Cardiac muscle cell (in vitro differentiated cells and primary cell): ENCODE measurements at regions not wholly inside any gene's neighbourhood (a gene's known extent, or its start where the extent isn't known, plus 50 kb on each side); places are given as distances from the start of the nearest gene placed in this dataset.
A peak's percentile ranks its signal among the peaks of the same experiment; 100 is the strongest.

Experiments used
- DNase-seq, 2 donors: peaks; one replicate each; pipeline versions ENCODE4 v3.0.0 to v3.0.0-alpha.2; 2010 to 2017; ENCODE audit warnings: low read depth in 1 of 2, low spot score in 1 of 2
- H3K27ac ChIP-seq: fragments of 200-600 bp; sonication (generic); 2 replicates; pipeline ENCODE4 v1.5.1; 2016
- H3K27me3 ChIP-seq: fragments of 200-600 bp; sonication (generic); 2 replicates; pipeline ENCODE4 v1.6.0; 2016; ENCODE audit warnings: control low read depth
- H3K36me3 ChIP-seq: fragments of 200-600 bp; sonication (generic); 2 replicates; pipeline ENCODE4 v1.5.1; 2016; ENCODE audit warnings: control low read depth
- H3K4me1 ChIP-seq: fragments of 200-600 bp; sonication (generic); 2 replicates; pipeline ENCODE4 v1.8.1; 2017; ENCODE audit warnings: low read depth, mild to moderate bottlenecking, mixed run types
- H3K4me3 ChIP-seq: fragments of 200-600 bp; sonication (generic); 2 replicates; pipeline ENCODE4 v1.5.1; 2016; ENCODE audit warnings: mild to moderate bottlenecking
- H3K9me3 ChIP-seq: fragments of 200-600 bp; sonication (generic); 2 replicates; pipeline ENCODE4 v1.5.1; 2017; ENCODE audit warnings: low read depth, mild to moderate bottlenecking, control low read depth
- CTCF ChIP-seq: IDR thresholded peaks from 2 replicates; pipeline ENCODE4 v1.5.1; 2012; ENCODE audit warnings: low read depth, mild to moderate bottlenecking, low read length

GRCh38 chr2:191499050-191499449 lies 178.9 kb upstream of the NABP1 start:
- Histone ChIP-seq H3K36me3 (no peaks in the 10 kb centered on the region), H3K4me3 (no peak overlapping the region)
- no peak for TF ChIP-seq CTCF

GRCh38 chr2:191499874-191500565 lies 177.9 kb upstream of the NABP1 start:
- H3K27me3 ChIP-seq, result no peaks in the 10 kb centered on the region

More at GRCh38 chr2:191499050-191499449, 178.9 kb upstream of the NABP1 start:
- H3K27me3 ChIP-seq, result no peaks in the 10 kb centered on the region
- no peak for DNase-seq
- no peaks in the 10 kb centered on the region for H3K9me3 ChIP-seq
- no peak overlapping the region for H3K27ac ChIP-seq
- peaks cover 40% of the 10 kb centered on the region for H3K4me1 ChIP-seq

GRCh38 chr2:191500566-191500883 lies 177.4 kb upstream of the NABP1 start:
- Histone ChIP-seq H3K4me3 (no peak overlapping the region), H3K9me3 (no peaks in the 10 kb centered on the region), H3K27me3 (no peaks in the 10 kb centered on the region), H3K4me1 (peaks cover 40% of the 10 kb centered on the region), H3K27ac (peak overlapping the region; percentile 42), H3K36me3 (no peaks in the 10 kb centered on the region)
- no peak for TF ChIP-seq CTCF
- DNase-seq, result peak in 1 of 2 donors; percentile 28

More at GRCh38 chr2:191499874-191500565, 177.9 kb upstream of the NABP1 start:
- Histone ChIP-seq H3K36me3 (no peaks in the 10 kb centered on the region), H3K9me3 (no peaks in the 10 kb centered on the region), H3K4me1 (peaks cover 40% of the 10 kb centered on the region), H3K27ac (peak overlapping the region; percentile 42), H3K4me3 (no peak overlapping the region)
- TF ChIP-seq CTCF, result no peak
- DNase-seq, result peak; percentile 25 to 36

GRCh38 chr2:191500884-191501560 lies 176.9 kb upstream of the NABP1 start:
- Histone ChIP-seq H3K9me3 (no peaks in the 10 kb centered on the region), H3K4me3 (no peak overlapping the region), H3K36me3 (no peaks in the 10 kb centered on the region), H3K4me1 (peaks cover 40% of the 10 kb centered on the region), H3K27me3 (no peaks in the 10 kb centered on the region), H3K27ac (peak overlapping the region; percentile 42)
- no peak for DNase-seq
- no peak for TF ChIP-seq CTCF

- DNase-seq, result peak; percentile 53 to 75
- Histone ChIP-seq H3K36me3 (no peaks in the 10 kb centered on the region), H3K9me3 (no peaks in the 10 kb centered on the region), H3K4me1 (peaks cover 39% of the 10 kb centered on the region), H3K4me3 (no peak overlapping the region), H3K27me3 (no peaks in the 10 kb centered on the region), H3K27ac (peak overlapping the region; percentile 42)
- TF ChIP-seq CTCF, result peak; percentile 67
These were observed 176.3 kb upstream of the NABP1 start for GRCh38 chr2:191501561-191502168.
